Stimulated activated naive CD8-positive, alpha-beta T cell treated with anti-CD3 and anti-CD28 coated beads, Interleukin-15, amount 100 ng/mL, for 72 hours (primary cell): ENCODE measurements at regions not wholly inside any gene's neighbourhood (a gene's known extent, or its start where the extent isn't known, plus 50 kb on each side); places are given as distances from the start of the nearest gene placed in this dataset.
"Not testable (repeated sequence)": the region's sequence is repeated elsewhere in the genome, so short reads cannot be mapped to it uniquely, and the experiment has no call there.

Source experiments
- ATAC-seq: fragments of 150-1000 bp; cut with Tn5 transposase; 2 replicates; pipeline ENCODE4 v1.10.0; 2021; ENCODE audit warnings: mild to moderate bottlenecking, moderate library complexity
- DNase-seq, 2 donors: peaks; one replicate each; pipeline ENCODE4 v3.0.0; 2021 to 2022
- H3K27ac Mint-ChIP-seq, 2 donors: one replicate each; pipeline ENCODE4 v1.8.0; 2022; ENCODE audit warnings: mild to moderate bottlenecking in 2 of 2, mixed read lengths in 2 of 2, moderate library complexity in 2 of 2
- H3K27me3 Mint-ChIP-seq: one replicate; pipeline ENCODE4 v1.8.0; 2022; ENCODE audit warnings: mixed read lengths
- H3K4me1 Mint-ChIP-seq: one replicate; pipeline ENCODE4 v1.8.0; 2022; ENCODE audit warnings: mild to moderate bottlenecking, mixed read lengths
- H3K4me3 Mint-ChIP-seq, 2 donors: one replicate each; pipeline ENCODE4 v1.8.0; 2022; ENCODE audit warnings: mild to moderate bottlenecking in 2 of 2, mixed read lengths in 2 of 2, moderate library complexity in 1 of 2
- H3K9me3 Mint-ChIP-seq, 2 donors: one replicate each; pipeline ENCODE4 v1.8.0; 2022; ENCODE audit warnings: mixed read lengths in 2 of 2

DNA sequence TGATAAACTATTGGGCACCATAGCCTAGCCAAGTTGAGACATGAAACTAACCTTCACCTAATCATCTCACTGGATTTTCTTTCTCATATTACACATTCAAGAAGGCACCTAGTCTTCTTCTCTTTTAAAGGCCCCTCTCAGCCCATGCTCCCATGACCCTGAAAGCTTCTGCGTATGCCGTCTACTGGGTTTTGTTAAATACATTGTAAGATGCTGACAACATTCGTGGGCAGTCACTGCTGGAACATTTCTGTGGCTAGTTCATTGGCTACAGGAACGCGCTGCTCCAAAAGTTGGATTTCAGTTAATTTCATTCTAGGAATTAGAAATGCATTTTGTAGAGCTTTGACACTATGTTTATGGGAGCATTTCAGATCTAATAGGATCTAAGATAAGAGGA lies 52.3 kb upstream of the CHD2 start:
- ATAC-seq: no peak
- H3K27me3 Mint-ChIP-seq: no peaks in the 10 kb centered on the region
- H3K9me3 Mint-ChIP-seq: no peaks in the 10 kb centered on the region
- H3K27ac Mint-ChIP-seq: no peak overlapping the region
- H3K4me1 Mint-ChIP-seq: peaks cover 71% of the 10 kb centered on the region
- H3K4me3 Mint-ChIP-seq: no peak overlapping the region
- DNase-seq: no peak

GRCh38 chr15:92848464-92848851 lies 51.7 kb upstream of the CHD2 start:
- no peak overlapping the region for H3K4me3 Mint-ChIP-seq
- no peak overlapping the region for H3K27ac Mint-ChIP-seq
- ATAC-seq: no peak
- no peaks in the 10 kb centered on the region for H3K27me3 Mint-ChIP-seq
- no peak for DNase-seq
- no peaks in the 10 kb centered on the region for H3K9me3 Mint-ChIP-seq
- H3K4me1 Mint-ChIP-seq: peaks cover 70% of the 10 kb centered on the region

GRCh38 chr15:92848852-92849598 lies 51.1 kb upstream of the CHD2 start:
- Mint-ChIP-seq H3K27ac (peak overlapping the region; percentile 72 to 74), H3K4me1 (peaks cover 68% of the 10 kb centered on the region), H3K9me3 (no peaks in the 10 kb centered on the region), H3K27me3 (no peaks in the 10 kb centered on the region), H3K4me3 (peak overlapping the region; percentile 21 to 59)
- ATAC-seq: peak; percentile 94
- DNase-seq: peak; percentile 20 to 36

DNA sequence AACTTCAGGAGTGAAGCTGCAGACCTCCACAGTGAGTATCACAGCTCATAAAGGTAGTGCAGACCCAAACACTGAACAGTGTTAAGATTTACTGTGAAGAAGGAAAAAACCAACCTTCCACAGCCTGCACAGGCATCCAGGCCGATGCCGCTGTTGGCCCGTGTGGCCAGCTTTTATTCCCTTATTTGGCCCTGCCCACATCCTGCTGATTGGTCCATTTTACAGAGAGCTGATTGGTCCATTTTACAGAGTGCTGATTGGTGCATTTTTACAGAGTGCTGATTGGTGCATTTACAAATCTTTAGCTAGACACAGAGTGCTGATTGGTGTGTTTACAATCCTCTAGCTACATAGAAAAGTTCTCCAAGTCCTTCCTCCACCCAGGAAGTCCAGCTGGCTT lies 49.9 kb upstream of the CHD2 start:
- H3K27me3 Mint-ChIP-seq, H3K27ac Mint-ChIP-seq, H3K9me3 Mint-ChIP-seq: not testable (repeated sequence)
- Mint-ChIP-seq H3K4me1 (peaks cover 56% of the 10 kb centered on the region), H3K4me3 (peak overlapping the region; percentile 29 to 35)
- peak; percentile 25 to 54 for DNase-seq
- peak; percentile 37 for ATAC-seq
